ENCODE measurements at regions not wholly inside any gene's neighbourhood (a gene's known extent, or its start where the extent isn't known, plus 50 kb on each side); places are given as distances from the start of the nearest gene placed in this dataset.
"Not testable (repeated sequence)": the region's sequence is repeated elsewhere in the genome, so short reads cannot be mapped to it uniquely, and the experiment has no call there.

DNA sequence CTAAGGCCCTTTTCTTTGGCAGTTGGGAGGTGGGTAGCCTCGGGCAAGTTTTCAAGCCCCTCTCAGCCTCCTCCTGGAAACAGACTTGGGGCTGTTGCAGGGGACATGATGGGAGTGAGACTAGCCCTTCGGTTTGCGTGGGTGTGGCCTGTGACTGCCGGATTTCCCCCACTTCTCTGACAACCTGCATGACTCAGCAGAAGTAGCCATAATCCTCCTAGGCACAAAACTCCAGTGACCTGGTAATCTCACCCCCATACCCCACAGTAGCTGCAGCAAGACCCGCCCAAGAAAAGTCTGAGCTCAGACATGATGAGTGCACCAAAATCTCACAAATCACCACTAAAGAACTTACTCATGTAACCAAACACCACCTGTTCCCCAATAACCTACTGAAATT is 433.7 kb upstream of the AMOT start:
- Histone ChIP-seq H3K4me1 (ENCODE audit: control insufficient read depth, insufficient read depth, low read length) (no peaks in the 10 kb centered on the region), H3K36me3 (ENCODE audit: control insufficient read depth, insufficient read depth, low read length) (no peaks in the 10 kb centered on the region), H3K9me3 (ENCODE audit: control insufficient read depth, low read length) (no peaks in the 10 kb centered on the region), H3K27ac (ENCODE audit: insufficient read depth, low read depth, low read length, poor library complexity, severe bottlenecking) (no peak overlapping the region), H3K4me3 (ENCODE audit: insufficient read depth, low read depth, low read length) (no peak overlapping the region), H3K27me3 (ENCODE audit: control insufficient read depth, insufficient read depth, low read length, poor library complexity, severe bottlenecking) (no peaks in the 10 kb centered on the region)
- WGBS, 2 experiments = 95 to 97% methylated on average over 5 of the region's 5 CpGs

DNA sequence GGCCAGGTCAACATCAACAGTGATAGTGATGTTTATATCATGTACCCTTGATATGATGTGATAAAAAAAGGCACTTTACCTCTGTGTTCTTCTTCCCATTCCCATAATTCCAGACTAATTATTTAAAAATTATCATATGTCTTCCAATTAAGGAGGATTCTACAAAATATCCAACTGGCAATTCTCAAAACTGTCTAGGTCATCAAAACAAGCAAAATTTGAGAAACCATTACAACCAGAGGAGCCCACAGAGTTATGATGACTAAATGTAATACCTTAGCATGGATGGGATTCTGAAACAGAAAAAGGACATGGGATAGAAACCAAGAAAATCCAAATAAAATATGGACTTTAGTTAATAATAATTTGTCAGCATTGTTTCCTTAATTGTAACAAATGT is 428.6 kb upstream of the AMOT start:
- Histone ChIP-seq H3K4me1 (ENCODE audit: control insufficient read depth, insufficient read depth, low read length) (no peaks in the 10 kb centered on the region), H3K27me3 (ENCODE audit: control insufficient read depth, insufficient read depth, low read length, poor library complexity, severe bottlenecking) (no peaks in the 10 kb centered on the region), H3K27ac (ENCODE audit: insufficient read depth, low read depth, low read length, poor library complexity, severe bottlenecking) (no peak overlapping the region), H3K4me3 (ENCODE audit: insufficient read depth, low read depth, low read length) (no peak overlapping the region), H3K9me3 (ENCODE audit: control insufficient read depth, low read length) (no peaks in the 10 kb centered on the region), H3K36me3 (ENCODE audit: control insufficient read depth, insufficient read depth, low read length) (no peaks in the 10 kb centered on the region)

DNA sequence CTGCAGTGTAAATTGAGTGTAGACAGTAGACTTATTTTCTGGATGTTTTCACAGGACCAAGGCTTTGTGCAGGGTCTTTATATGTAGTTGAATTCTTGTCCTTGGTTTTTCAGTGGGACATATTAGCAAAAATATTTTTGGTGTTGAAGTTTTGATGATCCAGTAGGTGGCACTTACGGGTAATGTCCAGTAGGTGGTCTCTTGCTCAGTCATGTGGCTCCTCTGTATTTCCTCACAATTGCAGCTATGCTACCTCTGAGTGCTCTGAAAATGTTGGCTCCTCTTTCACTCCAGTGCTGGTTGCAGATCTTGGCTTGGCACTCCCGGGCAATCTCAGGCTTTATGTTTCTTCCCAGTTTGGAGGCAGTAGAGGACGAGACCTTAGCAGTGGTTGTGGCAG is 419.8 kb upstream of the AMOT start:
- Histone ChIP-seq H3K27ac (ENCODE audit: insufficient read depth, low read depth, low read length, poor library complexity, severe bottlenecking) (no peak overlapping the region), H3K4me1 (ENCODE audit: control insufficient read depth, insufficient read depth, low read length) (no peaks in the 10 kb centered on the region), H3K36me3 (ENCODE audit: control insufficient read depth, insufficient read depth, low read length) (no peaks in the 10 kb centered on the region), H3K27me3 (ENCODE audit: control insufficient read depth, insufficient read depth, low read length, poor library complexity, severe bottlenecking) (no peaks in the 10 kb centered on the region), H3K4me3 (ENCODE audit: insufficient read depth, low read depth, low read length) (no peak overlapping the region), H3K9me3 (ENCODE audit: control insufficient read depth, low read length) (no peaks in the 10 kb centered on the region)
- 80 to 82% methylated on average over 3 of the region's 3 CpGs for WGBS, 2 experiments

DNA sequence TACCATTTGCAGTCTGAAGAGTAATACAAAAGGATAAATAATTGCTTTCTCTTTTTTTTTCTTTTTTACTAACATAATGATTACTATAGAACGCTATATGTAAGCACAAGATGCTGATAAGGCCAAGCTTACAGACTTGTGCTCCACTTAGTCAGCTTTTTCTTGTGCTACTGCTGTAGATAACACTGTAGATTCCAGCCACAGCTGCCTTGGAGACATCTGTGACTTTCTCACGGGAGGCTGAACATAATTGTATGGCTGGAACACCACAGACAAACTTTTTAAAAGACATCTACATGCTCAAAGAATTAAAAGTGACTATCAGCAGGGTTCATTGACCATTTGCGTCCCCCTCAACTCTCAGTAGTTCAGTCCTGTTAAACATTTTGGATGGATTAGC is 381.7 kb upstream of the AMOT start:
- WGBS, 2 experiments = 81 to 98% methylated on average over 3 of the region's 3 CpGs
- Histone ChIP-seq H3K4me1 (ENCODE audit: control insufficient read depth, insufficient read depth, low read length) (no peaks in the 10 kb centered on the region), H3K36me3 (ENCODE audit: control insufficient read depth, insufficient read depth, low read length) (no peaks in the 10 kb centered on the region), H3K9me3 (ENCODE audit: control insufficient read depth, low read length) (no peaks in the 10 kb centered on the region), H3K4me3 (ENCODE audit: insufficient read depth, low read depth, low read length) (no peak overlapping the region), H3K27ac (ENCODE audit: insufficient read depth, low read depth, low read length, poor library complexity, severe bottlenecking) (no peak overlapping the region), H3K27me3 (ENCODE audit: control insufficient read depth, insufficient read depth, low read length, poor library complexity, severe bottlenecking) (no peaks in the 10 kb centered on the region)

DNA sequence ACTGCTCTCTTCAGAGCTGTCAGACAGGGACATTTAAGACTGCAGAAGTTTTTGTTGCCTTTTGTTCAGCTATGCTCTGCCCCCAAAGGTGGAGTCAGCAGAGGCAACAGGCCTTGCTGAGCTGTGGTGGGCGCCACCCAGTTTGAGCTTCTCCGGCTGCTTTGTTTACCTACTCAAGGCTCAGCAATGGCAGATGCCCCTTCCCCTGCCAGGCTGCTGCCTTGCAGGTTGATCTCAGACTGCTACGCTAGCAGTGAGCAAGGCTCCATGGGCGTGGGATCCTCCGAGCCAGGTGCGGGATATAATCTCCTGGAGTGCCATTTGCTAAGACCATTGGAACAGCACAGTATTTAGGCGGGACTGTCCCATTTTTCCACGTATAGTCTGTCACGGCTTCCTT is 371.4 kb upstream of the AMOT start:
- WGBS, 2 experiments = 94 to 96% methylated on average over 9 of the region's 9 CpGs
- no peaks in the 10 kb centered on the region for H3K4me1 ChIP-seq (ENCODE audit: control insufficient read depth, insufficient read depth, low read length)
- H3K27me3 ChIP-seq (ENCODE audit: control insufficient read depth, insufficient read depth, low read length, poor library complexity, severe bottlenecking) = no peaks in the 10 kb centered on the region
- no peaks in the 10 kb centered on the region for H3K9me3 ChIP-seq (ENCODE audit: control insufficient read depth, low read length)
- no peaks in the 10 kb centered on the region for H3K36me3 ChIP-seq (ENCODE audit: control insufficient read depth, insufficient read depth, low read length)
- no peak overlapping the region for H3K27ac ChIP-seq (ENCODE audit: insufficient read depth, low read depth, low read length, poor library complexity, severe bottlenecking)
- no peak overlapping the region for H3K4me3 ChIP-seq (ENCODE audit: insufficient read depth, low read depth, low read length)

DNA sequence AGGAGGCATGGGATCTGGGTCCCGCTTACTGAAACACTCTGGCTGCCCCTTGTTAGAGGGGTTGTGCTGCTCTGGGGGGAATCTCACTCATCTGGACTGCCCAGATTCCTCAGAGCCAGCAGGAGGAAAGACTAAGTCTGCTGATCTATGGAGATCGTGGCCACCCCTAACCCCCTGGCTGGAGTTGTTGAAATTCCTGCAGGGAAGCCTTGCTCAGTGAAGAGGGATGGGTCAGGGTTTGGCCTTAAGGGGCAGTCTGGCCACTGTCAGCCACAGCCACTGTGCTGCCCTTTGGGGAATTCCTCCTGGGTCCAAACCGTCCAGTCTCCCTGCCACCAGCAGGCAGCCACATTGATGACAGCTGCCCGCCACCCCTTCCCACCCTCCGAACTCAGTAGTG is 362.0 kb upstream of the AMOT start:
- Histone ChIP-seq H3K36me3 (ENCODE audit: control insufficient read depth, insufficient read depth, low read length) (no peaks in the 10 kb centered on the region), H3K9me3 (ENCODE audit: control insufficient read depth, low read length) (no peaks in the 10 kb centered on the region), H3K27ac (ENCODE audit: insufficient read depth, low read depth, low read length, poor library complexity, severe bottlenecking) (no peak overlapping the region), H3K4me1 (ENCODE audit: control insufficient read depth, insufficient read depth, low read length) (no peaks in the 10 kb centered on the region), H3K27me3 (ENCODE audit: control insufficient read depth, insufficient read depth, low read length, poor library complexity, severe bottlenecking) (no peaks in the 10 kb centered on the region), H3K4me3 (ENCODE audit: insufficient read depth, low read depth, low read length) (no peak overlapping the region)
- 88 to 94% methylated on average over 5 of the region's 5 CpGs for WGBS, 2 experiments

DNA sequence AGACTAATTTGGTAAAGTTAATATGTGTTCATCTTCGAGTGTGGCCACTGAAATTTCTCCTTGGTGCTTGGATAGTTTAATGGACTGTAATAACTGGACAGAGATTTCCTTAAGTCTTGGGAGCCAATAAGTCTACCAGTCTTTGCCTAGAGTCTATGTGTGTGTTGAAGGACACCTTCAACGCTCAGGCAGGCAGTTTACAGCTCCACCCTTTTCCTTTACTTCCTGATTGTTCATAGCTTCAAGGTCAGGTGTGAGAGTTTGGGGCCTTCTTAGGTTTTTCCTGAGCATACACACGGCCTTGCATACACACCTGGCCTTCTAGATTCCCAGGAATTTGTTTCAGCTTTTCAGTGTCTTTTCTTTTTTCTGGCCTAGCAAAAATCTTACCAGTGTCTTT is 355.3 kb upstream of the AMOT start:
- Histone ChIP-seq H3K9me3 (ENCODE audit: control insufficient read depth, low read length) (no peaks in the 10 kb centered on the region), H3K36me3 (ENCODE audit: control insufficient read depth, insufficient read depth, low read length) (no peaks in the 10 kb centered on the region), H3K27me3 (ENCODE audit: control insufficient read depth, insufficient read depth, low read length, poor library complexity, severe bottlenecking) (no peaks in the 10 kb centered on the region), H3K4me3 (ENCODE audit: insufficient read depth, low read depth, low read length) (no peak overlapping the region), H3K4me1 (ENCODE audit: control insufficient read depth, insufficient read depth, low read length) (no peaks in the 10 kb centered on the region), H3K27ac (ENCODE audit: insufficient read depth, low read depth, low read length, poor library complexity, severe bottlenecking) (no peak overlapping the region)
- WGBS, 2 experiments = 92 to 95% methylated on average over 3 of the region's 3 CpGs

DNA sequence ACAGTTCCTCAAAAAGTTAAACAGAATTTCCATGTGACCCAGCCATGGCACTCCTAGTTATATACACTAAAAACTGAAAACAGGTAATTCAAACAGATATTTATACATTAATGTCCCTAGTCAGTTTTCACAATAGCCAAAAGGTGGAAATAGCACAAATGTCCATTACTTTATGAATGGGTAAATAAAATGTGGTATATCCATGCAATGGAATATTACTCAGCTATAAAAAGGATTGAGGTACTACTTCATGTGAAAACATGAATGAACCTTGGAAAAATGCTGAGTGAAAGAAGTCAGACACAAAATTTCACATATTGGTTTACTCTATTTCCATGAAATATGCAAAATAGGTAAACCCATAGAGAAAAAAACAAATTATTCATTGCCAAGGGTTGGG is 351.8 kb upstream of the AMOT start:
- Histone ChIP-seq H3K4me1 (ENCODE audit: control insufficient read depth, insufficient read depth, low read length) (no peaks in the 10 kb centered on the region), H3K4me3 (ENCODE audit: insufficient read depth, low read depth, low read length) (no peak overlapping the region), H3K36me3 (ENCODE audit: control insufficient read depth, insufficient read depth, low read length) (no peaks in the 10 kb centered on the region), H3K9me3 (ENCODE audit: control insufficient read depth, low read length) (no peaks in the 10 kb centered on the region), H3K27ac (ENCODE audit: insufficient read depth, low read depth, low read length, poor library complexity, severe bottlenecking) (no peak overlapping the region), H3K27me3 (ENCODE audit: control insufficient read depth, insufficient read depth, low read length, poor library complexity, severe bottlenecking) (no peaks in the 10 kb centered on the region)

DNA sequence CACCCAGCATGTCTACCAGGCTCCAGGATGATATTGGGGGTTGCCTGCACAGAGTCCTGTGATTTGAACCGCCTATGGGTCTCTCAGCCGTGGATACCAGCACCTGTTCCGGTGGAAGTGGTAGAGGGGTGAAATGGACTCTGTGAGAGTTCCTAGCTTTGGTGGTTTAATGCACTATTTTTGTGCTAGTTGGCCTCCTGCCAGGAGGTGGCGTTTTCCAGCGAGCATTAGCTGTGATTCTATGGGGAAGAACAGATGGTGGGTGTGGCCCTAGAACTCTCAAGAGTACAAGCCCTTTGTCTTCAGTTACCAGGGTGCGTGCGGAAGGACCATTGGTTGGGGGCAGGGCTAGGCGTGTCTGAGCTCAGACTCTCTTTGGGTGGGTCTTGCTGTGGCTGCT is 316.9 kb upstream of the AMOT start:
- H3K27ac ChIP-seq (ENCODE audit: insufficient read depth, low read depth, low read length, poor library complexity, severe bottlenecking) = no peak overlapping the region
- H3K36me3 ChIP-seq (ENCODE audit: control insufficient read depth, insufficient read depth, low read length) = no peaks in the 10 kb centered on the region
- H3K27me3 ChIP-seq (ENCODE audit: control insufficient read depth, insufficient read depth, low read length, poor library complexity, severe bottlenecking) = no peaks in the 10 kb centered on the region
- H3K4me3 ChIP-seq (ENCODE audit: insufficient read depth, low read depth, low read length) = no peak overlapping the region
- H3K9me3 ChIP-seq (ENCODE audit: control insufficient read depth, low read length) = no peaks in the 10 kb centered on the region
- WGBS, 2 experiments = 95% methylated on average over 8 of the region's 8 CpGs
- no peaks in the 10 kb centered on the region for H3K4me1 ChIP-seq (ENCODE audit: control insufficient read depth, insufficient read depth, low read length)

DNA sequence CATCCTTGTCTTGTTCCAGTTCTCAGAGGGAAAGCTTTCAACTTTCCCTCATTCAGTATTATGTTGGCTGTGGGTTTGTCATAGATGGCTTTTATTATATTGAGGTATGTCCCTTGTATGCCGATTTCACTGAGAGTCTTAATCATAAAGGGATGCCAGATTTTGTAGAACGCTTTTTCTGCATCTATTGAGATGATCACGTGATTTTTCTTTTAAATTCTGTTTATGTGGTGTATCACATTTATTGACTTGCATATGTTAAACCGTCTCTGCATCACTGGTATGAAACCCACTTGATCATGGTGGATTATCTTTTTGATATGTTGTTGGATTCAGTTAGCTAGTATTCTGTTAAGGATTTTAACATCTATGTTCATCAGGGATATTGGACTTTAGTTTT is 313.7 kb upstream of the AMOT start:
- not testable (repeated sequence) for H3K9me3 ChIP-seq (ENCODE audit: control insufficient read depth, low read length); H3K4me1 ChIP-seq (ENCODE audit: control insufficient read depth, insufficient read depth, low read length); H3K4me3 ChIP-seq (ENCODE audit: insufficient read depth, low read depth, low read length); H3K27me3 ChIP-seq (ENCODE audit: control insufficient read depth, insufficient read depth, low read length, poor library complexity, severe bottlenecking); H3K27ac ChIP-seq (ENCODE audit: insufficient read depth, low read depth, low read length, poor library complexity, severe bottlenecking); H3K36me3 ChIP-seq (ENCODE audit: control insufficient read depth, insufficient read depth, low read length)
- WGBS, 2 experiments = 89 to 91% methylated on average over 4 of the region's 4 CpGs

DNA sequence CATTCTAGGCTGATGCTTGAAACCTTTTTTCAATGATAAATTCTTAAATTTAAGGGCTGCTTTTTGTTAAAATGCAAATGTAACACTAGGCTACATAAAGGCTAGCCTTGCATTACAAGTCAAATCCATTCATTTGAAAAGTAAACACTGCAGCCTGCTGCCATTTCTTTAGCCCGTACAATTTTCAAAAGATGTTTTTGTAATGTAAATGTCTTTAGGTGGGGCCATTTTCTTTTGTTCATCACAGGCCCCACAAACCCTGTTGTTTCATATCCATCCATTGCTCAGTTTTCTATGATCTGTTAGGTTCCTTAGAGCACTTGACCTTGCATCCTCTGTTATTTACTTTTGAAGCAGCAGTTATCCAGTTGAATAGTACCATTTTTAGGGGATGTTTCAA is 296.2 kb upstream of the AMOT start:
- Histone ChIP-seq H3K4me1 (ENCODE audit: control insufficient read depth, insufficient read depth, low read length) (no peaks in the 10 kb centered on the region), H3K4me3 (ENCODE audit: insufficient read depth, low read depth, low read length) (no peak overlapping the region), H3K36me3 (ENCODE audit: control insufficient read depth, insufficient read depth, low read length) (no peaks in the 10 kb centered on the region), H3K27me3 (ENCODE audit: control insufficient read depth, insufficient read depth, low read length, poor library complexity, severe bottlenecking) (no peaks in the 10 kb centered on the region), H3K9me3 (ENCODE audit: control insufficient read depth, low read length) (no peaks in the 10 kb centered on the region), H3K27ac (ENCODE audit: insufficient read depth, low read depth, low read length, poor library complexity, severe bottlenecking) (no peak overlapping the region)
- WGBS, 2 experiments = no CpG with 5 or more reads among the region's 1 CpG

All from ectodermal cell (in vitro differentiated cells).